H9 (cell line): ENCODE measurements at regions not wholly inside any gene's neighbourhood (a gene's known extent, or its start where the extent isn't known, plus 50 kb on each side); places are given as distances from the start of the nearest gene placed in this dataset.

Experiments used
- DNase-seq: peaks from one replicate; pipeline ENCODE4 v3.0.0-alpha.2; 2017
- H2AFZ ChIP-seq: one replicate; pipeline ENCODE4 v1.6.1; 2013; ENCODE audit warnings: mild to moderate bottlenecking, low read length, control low read depth, moderate library complexity
- H2AK5ac ChIP-seq: 2 replicates; pipeline ENCODE4 v1.6.1; 2013; ENCODE audit warnings: low read length, control low read depth, mixed read lengths; ENCODE audit not compliant: insufficient read length
- H2BK120ac ChIP-seq: one replicate; pipeline ENCODE4 v1.6.1; 2013; ENCODE audit warnings: low read depth, mild to moderate bottlenecking, low read length, control low read depth, inconsistent platforms; ENCODE audit not compliant: poor library complexity, severe bottlenecking
- H2BK12ac ChIP-seq: 2 replicates; pipeline ENCODE4 v1.6.1; 2013; ENCODE audit warnings: low read length, control low read depth, mixed read lengths, low read depth; ENCODE audit not compliant: insufficient read length
- H2BK15ac ChIP-seq: 2 replicates; pipeline ENCODE4 v1.6.1; 2013; ENCODE audit warnings: low read depth, low read length, control low read depth
- H2BK20ac ChIP-seq: one replicate; pipeline ENCODE4 v1.6.1; 2013; ENCODE audit warnings: low read depth, mild to moderate bottlenecking, low read length, control low read depth, inconsistent platforms; ENCODE audit not compliant: poor library complexity, severe bottlenecking
- H2BK5ac ChIP-seq: 2 replicates; pipeline ENCODE4 v1.6.1; 2013; ENCODE audit warnings: low read length, control low read depth, mixed read lengths; ENCODE audit not compliant: insufficient read length
- H3K14ac ChIP-seq: 2 replicates; pipeline ENCODE4 v1.6.1; 2013; ENCODE audit warnings: low read length, control low read depth; ENCODE audit not compliant: insufficient read depth
- H3K18ac ChIP-seq: 2 replicates; pipeline ENCODE4 v1.6.1; 2013; ENCODE audit warnings: low read depth, mild to moderate bottlenecking, mixed read lengths, low read length, control low read depth; ENCODE audit not compliant: insufficient read length
- H3K23ac ChIP-seq: 2 replicates; pipeline ENCODE4 v1.6.1; 2013; ENCODE audit warnings: low read length, control low read depth, mixed read lengths, low read depth; ENCODE audit not compliant: insufficient read length
- H3K23me2 ChIP-seq: 2 replicates; pipeline ENCODE4 v1.6.1; 2013; ENCODE audit warnings: low read depth, mild to moderate bottlenecking, mixed read lengths, low read length, control low read depth; ENCODE audit not compliant: insufficient read length, poor library complexity, severe bottlenecking
- H3K27ac ChIP-seq: 2 replicates; pipeline ENCODE4 v1.5.1; 2013; ENCODE audit warnings: low read length, control low read depth, mixed read lengths, low read depth; ENCODE audit not compliant: insufficient read length
- H3K27me3 ChIP-seq: 2 replicates; pipeline ENCODE4 v1.6.1; 2013; ENCODE audit warnings: low read length, control low read depth, inconsistent platforms; ENCODE audit not compliant: insufficient read depth
- H3K4ac ChIP-seq: 2 replicates; pipeline ENCODE4 v1.6.1; 2013; ENCODE audit warnings: low read depth, mild to moderate bottlenecking, control low read depth, inconsistent platforms, low read length, moderate library complexity
- H3K4me1 ChIP-seq: 2 replicates; pipeline ENCODE4 v1.6.1; 2013; ENCODE audit warnings: low read length, control low read depth, inconsistent platforms; ENCODE audit not compliant: insufficient read depth
- H3K4me2 ChIP-seq: 2 replicates; pipeline ENCODE4 v1.6.1; 2013; ENCODE audit warnings: low read length, control low read depth, mixed read lengths; ENCODE audit not compliant: insufficient read length, insufficient read depth
- H3K56ac ChIP-seq: 2 replicates; pipeline ENCODE4 v1.6.1; 2013; ENCODE audit warnings: low read depth, mild to moderate bottlenecking, mixed read lengths, low read length, control low read depth; ENCODE audit not compliant: insufficient read length
- H3K79me1 ChIP-seq: 2 replicates; pipeline ENCODE4 v1.6.1; 2013; ENCODE audit warnings: low read depth, mild to moderate bottlenecking, moderate library complexity, low read length, control low read depth, inconsistent platforms; ENCODE audit not compliant: insufficient read depth, poor library complexity, severe bottlenecking
- H3K79me2 ChIP-seq: 2 replicates; pipeline ENCODE4 v1.6.1; 2013; ENCODE audit warnings: low read length, control low read depth, inconsistent platforms; ENCODE audit not compliant: insufficient read depth
- H3K9ac ChIP-seq: 2 replicates; pipeline ENCODE4 v1.6.1; 2013; ENCODE audit warnings: low read length, control low read depth, mixed read lengths; ENCODE audit not compliant: insufficient read length; ENCODE audit errors: extremely low read depth
- H3K9me3 ChIP-seq: one replicate; pipeline ENCODE4 v1.6.1; 2013; ENCODE audit warnings: low read depth, low read length, inconsistent platforms; ENCODE audit not compliant: control insufficient read depth
- H3T11ph ChIP-seq: one replicate; pipeline ENCODE4 v1.6.1; 2013; ENCODE audit warnings: mild to moderate bottlenecking, low read length, control low read depth, inconsistent platforms
- H4K20me1 ChIP-seq: one replicate; pipeline ENCODE4 v1.6.1; 2013; ENCODE audit not compliant: control insufficient read depth, insufficient read length, insufficient read depth
- H4K5ac ChIP-seq: 2 replicates; pipeline ENCODE4 v1.6.1; 2013; ENCODE audit warnings: low read depth, mild to moderate bottlenecking, mixed read lengths, low read length, control low read depth; ENCODE audit not compliant: insufficient read length
- H4K8ac ChIP-seq: replicated peaks from 2 replicates; pipeline ENCODE4 v1.6.1; 2013; ENCODE audit warnings: low read length, control low read depth, mixed read lengths, low read depth; ENCODE audit not compliant: insufficient read length
- H4K91ac ChIP-seq: 2 replicates; pipeline ENCODE4 v1.6.1; 2013; ENCODE audit warnings: low read depth, mild to moderate bottlenecking, moderate library complexity, mixed read lengths, low read length, control low read depth; ENCODE audit not compliant: insufficient read length
- H3K27ac Mint-ChIP-seq, 3 experiments: 2 replicates in 2 of 3; 3 replicates in 1 of 3; pipeline ENCODE4 v1.8.0; 2020 to 2021; ENCODE audit warnings: mixed read lengths in 3 of 3, mild to moderate bottlenecking in 1 of 3, moderate library complexity in 1 of 3
- H3K27me3 Mint-ChIP-seq: 2 replicates; pipeline ENCODE4 v1.8.0; 2021; ENCODE audit warnings: low read depth, mild to moderate bottlenecking, moderate library complexity, mixed read lengths
- H3K36me3 Mint-ChIP-seq, 3 experiments: 2 replicates in 2 of 3; 3 replicates in 1 of 3; pipeline ENCODE4 v1.8.0; 2020 to 2021; ENCODE audit warnings: low read depth in 3 of 3, mixed read lengths in 3 of 3; ENCODE audit not compliant: insufficient read depth in 1 of 3
- H3K4me1 Mint-ChIP-seq, 2 experiments: 2 replicates each; pipeline ENCODE4 v1.8.0; 2020; ENCODE audit warnings: mixed read lengths in 2 of 2
- H3K4me3 Mint-ChIP-seq, 2 experiments: 2 replicates in 1 of 2; 3 replicates in 1 of 2; pipeline ENCODE4 v1.8.0; 2020 to 2021; ENCODE audit warnings: mild to moderate bottlenecking in 2 of 2, mixed read lengths in 2 of 2, moderate library complexity in 1 of 2
- H3K9me3 Mint-ChIP-seq, 2 experiments: 2 replicates in 1 of 2; 3 replicates in 1 of 2; pipeline ENCODE4 v1.8.0; 2020; ENCODE audit warnings: mild to moderate bottlenecking in 2 of 2, mixed read lengths in 2 of 2, moderate library complexity in 1 of 2
- TF ChIP-seq, protein P1 (sequence below): fragments of 200-600 bp; sonication (generic); conservative IDR thresholded peaks from 3 replicates; pipeline ENCODE4 v1.8.0; 2021; ENCODE audit warnings: antibody characterized with exemption, mild to moderate bottlenecking

DNA sequence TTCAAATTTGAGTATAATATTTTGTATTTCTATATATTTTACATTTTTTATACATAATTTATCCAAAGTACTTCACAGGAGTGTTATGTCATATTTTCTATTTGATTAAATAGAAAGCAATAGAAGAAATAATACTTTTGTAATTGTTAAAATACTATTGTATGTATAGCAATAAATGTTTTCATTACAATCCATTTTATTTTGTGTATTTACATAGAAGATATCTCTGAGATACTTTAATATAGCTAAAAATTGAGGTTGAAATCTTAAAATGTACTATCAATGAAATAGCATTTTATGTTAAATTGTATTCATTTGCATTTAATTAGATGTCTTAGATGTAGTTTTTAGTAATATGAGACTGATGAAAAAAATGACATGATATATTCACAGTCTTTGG lies 1109.6 kb upstream of the MIR17HG start:
- no peaks in the 10 kb centered on the region; a peak in 1 of 7 replicates for H3K36me3 Mint-ChIP-seq

More for the DNA sequence above, 1109.6 kb upstream of the MIR17HG start:
- Histone ChIP-seq H3K18ac (no peak overlapping the region), H3K4me2 (no peak overlapping the region), H3K27ac (no peak overlapping the region), H3K4ac (no peak overlapping the region), H3K79me1 (no peaks in the 10 kb centered on the region), H2BK12ac (no peak overlapping the region), H2AFZ (no peak overlapping the region), H3K27me3 (no peaks in the 10 kb centered on the region), H2BK5ac (no peak overlapping the region), H2BK120ac (no peak overlapping the region), H3K4me1 (no peaks in the 10 kb centered on the region), H3K9me3 (no peaks in the 10 kb centered on the region), H2AK5ac (no peak overlapping the region), H4K8ac (no peak overlapping the region), H2BK15ac (no peak overlapping the region), H3K23ac (no peak overlapping the region), H3K56ac (no peak overlapping the region), H4K20me1 (no peaks in the 10 kb centered on the region), H3T11ph (no peak overlapping the region), H3K23me2 (no peaks in the 10 kb centered on the region), H4K91ac (no peak overlapping the region), H3K79me2 (no peaks in the 10 kb centered on the region), H3K9ac (no peak overlapping the region), H4K5ac (no peak overlapping the region), H3K14ac (no peak overlapping the region), H2BK20ac (no peak overlapping the region)
- DNase-seq: no peak
- Mint-ChIP-seq H3K27ac (no peak overlapping the region), H3K4me3 (no peak overlapping the region), H3K9me3 (no peaks in the 10 kb centered on the region; a peak in 1 of 5 replicates), H3K27me3 (no peaks in the 10 kb centered on the region), H3K4me1 (peaks cover 8% of the 10 kb centered on the region in 2 experiments)
- TF ChIP-seq, protein P1, sequence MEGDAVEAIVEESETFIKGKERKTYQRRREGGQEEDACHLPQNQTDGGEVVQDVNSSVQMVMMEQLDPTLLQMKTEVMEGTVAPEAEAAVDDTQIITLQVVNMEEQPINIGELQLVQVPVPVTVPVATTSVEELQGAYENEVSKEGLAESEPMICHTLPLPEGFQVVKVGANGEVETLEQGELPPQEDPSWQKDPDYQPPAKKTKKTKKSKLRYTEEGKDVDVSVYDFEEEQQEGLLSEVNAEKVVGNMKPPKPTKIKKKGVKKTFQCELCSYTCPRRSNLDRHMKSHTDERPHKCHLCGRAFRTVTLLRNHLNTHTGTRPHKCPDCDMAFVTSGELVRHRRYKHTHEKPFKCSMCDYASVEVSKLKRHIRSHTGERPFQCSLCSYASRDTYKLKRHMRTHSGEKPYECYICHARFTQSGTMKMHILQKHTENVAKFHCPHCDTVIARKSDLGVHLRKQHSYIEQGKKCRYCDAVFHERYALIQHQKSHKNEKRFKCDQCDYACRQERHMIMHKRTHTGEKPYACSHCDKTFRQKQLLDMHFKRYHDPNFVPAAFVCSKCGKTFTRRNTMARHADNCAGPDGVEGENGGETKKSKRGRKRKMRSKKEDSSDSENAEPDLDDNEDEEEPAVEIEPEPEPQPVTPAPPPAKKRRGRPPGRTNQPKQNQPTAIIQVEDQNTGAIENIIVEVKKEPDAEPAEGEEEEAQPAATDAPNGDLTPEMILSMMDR: no peak
